GM18507 (cell line): ENCODE measurements at regions not wholly inside any gene's neighbourhood (a gene's known extent, or its start where the extent isn't known, plus 50 kb on each side); places are given as distances from the start of the nearest gene placed in this dataset.

Source experiments
- DNase-seq: peaks from one replicate; pipeline ENCODE4 v3.0.0; 2011; ENCODE audit warnings: low read depth; ENCODE audit not compliant: insufficient read length; ENCODE audit errors: extremely low spot score
- FAIRE-seq: peaks from 2 replicates; lab custom pipeline; 2011; peaks lifted over from hg19 to GRCh38; lab: Jason Lieb, UNC

- DNase-seq (no peak), FAIRE-seq (no peak)
Measured at GRCh38 chr15:53320816-53321215, 438.6 kb downstream of the WDR72 start.

GRCh38 chr15:53312707-53313106 lies 446.8 kb downstream of the WDR72 start:
- no peak for FAIRE-seq
- DNase-seq, result no peak

- DNase-seq (no peak), FAIRE-seq (no peak)
Measured at GRCh38 chr15:53310709-53311108, 448.8 kb downstream of the WDR72 start.

GRCh38 chr15:53307952-53308624 lies 451.4 kb downstream of the WDR72 start:
- no peak for FAIRE-seq
- no peak for DNase-seq

- DNase-seq, result no peak
- FAIRE-seq, result no peak
Measured at GRCh38 chr15:53305554-53305953, 453.9 kb downstream of the WDR72 start.

- no peak for FAIRE-seq
Measured at GRCh38 chr15:53305101-53305500, 454.4 kb downstream of the WDR72 start.

GRCh38 chr15:53297828-53298227 lies 461.6 kb downstream of the WDR72 start:
- DNase-seq (no peak), FAIRE-seq (no peak)

More at GRCh38 chr15:53305101-53305500, 454.4 kb downstream of the WDR72 start:
- DNase-seq, result no peak

- FAIRE-seq (no peak), DNase-seq (no peak)
Measured at GRCh38 chr15:53296603-53297002, 462.9 kb downstream of the WDR72 start.

- DNase-seq, result no peak
- no peak for FAIRE-seq
Measured at GRCh38 chr15:53295574-53295973, 463.9 kb downstream of the WDR72 start.

GRCh38 chr15:53288542-53288941 lies 470.9 kb downstream of the WDR72 start:
- DNase-seq (no peak), FAIRE-seq (no peak)

GRCh38 chr15:53274630-53275029 lies 484.5 kb upstream of the ONECUT1 start:
- FAIRE-seq, result no peak
- DNase-seq, result no peak

GRCh38 chr15:53272116-53272515 lies 482.0 kb upstream of the ONECUT1 start:
- FAIRE-seq, result no peak
- DNase-seq, result no peak

- FAIRE-seq, result no peak
Measured at GRCh38 chr15:53266176-53266575, 476.0 kb upstream of the ONECUT1 start.

GRCh38 chr15:53260647-53261046 lies 470.5 kb upstream of the ONECUT1 start:
- DNase-seq (no peak), FAIRE-seq (no peak)

More at GRCh38 chr15:53266176-53266575, 476.0 kb upstream of the ONECUT1 start:
- DNase-seq, result no peak

GRCh38 chr15:53256457-53256856 lies 466.3 kb upstream of the ONECUT1 start:
- DNase-seq (no peak), FAIRE-seq (no peak)

- DNase-seq, result no peak
- FAIRE-seq, result no peak
Measured at GRCh38 chr15:53256043-53256442, 465.9 kb upstream of the ONECUT1 start.

GRCh38 chr15:53251996-53252395 lies 461.9 kb upstream of the ONECUT1 start:
- DNase-seq (no peak), FAIRE-seq (no peak)

GRCh38 chr15:53251523-53251922 lies 461.4 kb upstream of the ONECUT1 start:
- FAIRE-seq, result no peak
- DNase-seq, result no peak

- DNase-seq, result no peak
- FAIRE-seq, result no peak
Measured at GRCh38 chr15:53247041-53247708, 457.0 kb upstream of the ONECUT1 start.

- FAIRE-seq, result no peak
- no peak for DNase-seq
Measured at GRCh38 chr15:53246404-53246803, 456.3 kb upstream of the ONECUT1 start.

GRCh38 chr15:53233801-53234200 lies 443.7 kb upstream of the ONECUT1 start:
- no peak for DNase-seq
- FAIRE-seq, result no peak
